ENCODE measurements at regions not wholly inside any gene's neighbourhood (a gene's known extent, or its start where the extent isn't known, plus 50 kb on each side); places are given as distances from the start of the nearest gene placed in this dataset.

- TF ChIP-seq CTCF (IDR thresholded peaks at IDR 0.05) (no peak), EZH2 (IDR thresholded peaks at IDR 0.05; ENCODE audit: borderline replicate concordance, insufficient read depth, low read depth, low read length, poor library complexity, severe bottlenecking) (no peak)
Measured at GRCh38 chr5:57696389-57696769, 213.8 kb upstream of the ACTBL2 start.
